ENCODE measurements at regions not wholly inside any gene's neighbourhood (a gene's known extent, or its start where the extent isn't known, plus 50 kb on each side); places are given as distances from the start of the nearest gene placed in this dataset.

DNA sequence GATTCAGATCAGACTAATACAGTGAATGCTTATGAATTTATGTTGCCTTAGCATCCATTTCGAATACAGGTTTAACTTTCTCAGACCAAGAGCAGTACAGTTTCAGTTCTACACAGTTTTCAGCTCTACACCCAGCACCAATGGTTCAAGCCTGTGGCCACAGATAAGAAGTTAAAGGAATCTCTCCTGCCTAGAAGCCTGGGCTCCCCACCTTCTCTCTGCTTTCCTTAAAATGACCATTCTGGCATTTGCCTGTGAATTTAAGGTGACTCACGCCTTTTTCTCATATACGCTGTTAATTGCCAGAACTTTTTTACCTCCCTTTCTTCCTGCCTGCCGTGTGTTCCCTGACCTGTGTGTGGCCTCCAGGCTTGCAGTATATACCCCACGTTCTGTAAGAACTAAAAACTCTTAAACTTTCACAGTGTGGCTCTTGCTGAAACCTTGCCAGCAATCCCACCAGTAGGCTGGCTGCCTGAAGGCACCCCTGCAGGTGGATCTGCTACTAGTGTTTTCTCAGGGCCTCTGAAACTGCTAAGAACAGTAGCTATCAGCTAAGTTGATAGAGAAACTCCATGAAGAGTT is 692.8 kb upstream of the CDH18 start:
- TF ChIP-seq HDAC6 (IDR thresholded peaks at IDR 0.05; ENCODE audit: unreplicated experiment) (no peak), EP300 (IDR thresholded peaks at IDR 0.05; ENCODE audit: borderline replicate concordance in 1 of 2, control insufficient read depth in 1 of 2, low read depth in 2 of 2, low read length in 2 of 2) (no peak), HDGF (IDR thresholded peaks at IDR 0.05) (no peak), MYC (IDR thresholded peaks at IDR 0.05; ENCODE audit: insufficient read depth, insufficient read length, insufficient replicate concordance, low read length, severe bottlenecking) (no peak), ZNF274 (IDR thresholded peaks at IDR 0.05; ENCODE audit: insufficient read depth, insufficient read length) (no peak), KDM1A (IDR thresholded peaks at IDR 0.05; ENCODE audit: borderline replicate concordance) (no peak), TARDBP (IDR thresholded peaks at IDR 0.05; ENCODE audit: borderline replicate concordance) (no peak), BCL3 (IDR thresholded peaks at IDR 0.05; ENCODE audit: borderline replicate concordance, insufficient read depth, low read depth, low read length, poor library complexity, severe bottlenecking) (no peak), FOXK2 (IDR thresholded peaks at IDR 0.05) (no peak)
- TF ChIP-seq, protein P1, sequence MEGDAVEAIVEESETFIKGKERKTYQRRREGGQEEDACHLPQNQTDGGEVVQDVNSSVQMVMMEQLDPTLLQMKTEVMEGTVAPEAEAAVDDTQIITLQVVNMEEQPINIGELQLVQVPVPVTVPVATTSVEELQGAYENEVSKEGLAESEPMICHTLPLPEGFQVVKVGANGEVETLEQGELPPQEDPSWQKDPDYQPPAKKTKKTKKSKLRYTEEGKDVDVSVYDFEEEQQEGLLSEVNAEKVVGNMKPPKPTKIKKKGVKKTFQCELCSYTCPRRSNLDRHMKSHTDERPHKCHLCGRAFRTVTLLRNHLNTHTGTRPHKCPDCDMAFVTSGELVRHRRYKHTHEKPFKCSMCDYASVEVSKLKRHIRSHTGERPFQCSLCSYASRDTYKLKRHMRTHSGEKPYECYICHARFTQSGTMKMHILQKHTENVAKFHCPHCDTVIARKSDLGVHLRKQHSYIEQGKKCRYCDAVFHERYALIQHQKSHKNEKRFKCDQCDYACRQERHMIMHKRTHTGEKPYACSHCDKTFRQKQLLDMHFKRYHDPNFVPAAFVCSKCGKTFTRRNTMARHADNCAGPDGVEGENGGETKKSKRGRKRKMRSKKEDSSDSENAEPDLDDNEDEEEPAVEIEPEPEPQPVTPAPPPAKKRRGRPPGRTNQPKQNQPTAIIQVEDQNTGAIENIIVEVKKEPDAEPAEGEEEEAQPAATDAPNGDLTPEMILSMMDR (IDR thresholded peaks at IDR 0.05 in 2 of 3, conservative IDR thresholded peaks at IDR 0.05 in 1 of 3; ENCODE audit: control insufficient read depth in 2 of 3, extremely low read depth in 1 of 3, insufficient read depth in 1 of 3, low read depth in 3 of 3, low read length in 3 of 3): no peak

Measured in GM12878 (cell line).